ENCODE measurements at regions not wholly inside any gene's neighbourhood (a gene's known extent, or its start where the extent isn't known, plus 50 kb on each side); places are given as distances from the start of the nearest gene placed in this dataset.
"Not testable (repeated sequence)": the region's sequence is repeated elsewhere in the genome, so short reads cannot be mapped to it uniquely, and the experiment has no call there.

DNA sequence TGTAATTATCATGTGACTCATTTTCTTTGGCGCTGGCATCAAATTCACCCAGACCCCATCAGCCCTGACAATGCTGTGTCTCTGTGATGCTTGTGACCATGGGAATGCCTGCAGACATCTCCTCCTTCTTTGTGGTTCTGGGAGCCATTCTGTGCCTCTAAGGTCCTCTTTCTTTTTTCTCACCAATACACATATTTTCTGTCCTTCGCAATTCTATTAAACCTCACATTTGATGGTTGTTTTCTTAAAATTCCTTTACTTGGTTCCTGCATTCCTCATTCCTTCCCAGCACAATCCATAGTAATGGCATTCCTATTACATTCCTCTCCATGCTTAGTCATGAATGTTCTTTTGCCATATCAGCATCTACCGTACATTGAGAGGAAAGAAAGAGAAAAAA, 375.3 kb downstream of the PIK3C3 start:
- intact Hi-C loops (cut with DNase I; ENCODE audit: low total_unique reads), result no loop called here
- DNase-seq, result no peak
- no peak overlapping the region for H3K27ac ChIP-seq
- H3K4me3 ChIP-seq, result no peak overlapping the region
- H3K9me3 ChIP-seq, result no peaks in the 10 kb centered on the region
- no peaks in the 10 kb centered on the region for H3K27me3 ChIP-seq
- no peaks in the 10 kb centered on the region for H3K4me1 ChIP-seq
- no peak for TF ChIP-seq CTCF (IDR thresholded peaks at IDR 0.05)
- no peaks in the 10 kb centered on the region for H3K36me3 ChIP-seq

DNA sequence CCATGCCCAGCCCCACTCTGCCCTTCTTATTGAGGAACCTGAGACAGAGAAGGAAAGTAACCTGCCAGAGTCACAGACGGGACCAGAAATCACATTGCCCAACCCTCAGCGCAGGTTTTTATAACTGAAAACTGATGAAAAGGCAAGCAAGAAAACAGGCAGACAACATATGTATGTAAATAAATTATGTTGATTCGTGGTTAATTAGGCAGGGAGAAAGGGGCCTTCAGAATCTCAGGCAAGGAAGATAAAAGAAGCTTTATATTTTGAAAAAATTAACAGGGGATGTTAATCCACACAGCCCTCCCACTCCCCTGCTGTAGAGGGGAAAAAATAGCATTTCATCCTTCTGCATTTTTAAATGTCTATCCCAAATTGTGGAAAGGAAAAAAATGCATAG, 378.5 kb downstream of the PIK3C3 start:
- intact Hi-C loops (cut with DNase I; ENCODE audit: low total_unique reads), result no loop called here
- TF ChIP-seq CTCF (IDR thresholded peaks at IDR 0.05), result no peak
- Histone ChIP-seq H3K36me3 (no peaks in the 10 kb centered on the region), H3K27me3 (no peaks in the 10 kb centered on the region), H3K4me1 (no peaks in the 10 kb centered on the region), H3K27ac (no peak overlapping the region), H3K4me3 (no peak overlapping the region), H3K9me3 (no peaks in the 10 kb centered on the region)
- no peak for DNase-seq

- Histone ChIP-seq H3K36me3 (no peaks in the 10 kb centered on the region), H3K4me3 (no peak overlapping the region), H3K27me3 (no peaks in the 10 kb centered on the region), H3K4me1 (no peaks in the 10 kb centered on the region), H3K9me3 (no peaks in the 10 kb centered on the region), H3K27ac (no peak overlapping the region)
- no peak for DNase-seq
- intact Hi-C loops (cut with DNase I; ENCODE audit: low total_unique reads), result no loop called here
- no peak for TF ChIP-seq CTCF (IDR thresholded peaks at IDR 0.05)
These were observed 379.9 kb downstream of the PIK3C3 start for GRCh38 chr18:42334931-42335330.

- H3K9me3 ChIP-seq, result no peaks in the 10 kb centered on the region
- intact Hi-C loops (cut with DNase I; ENCODE audit: low total_unique reads), result no loop called here
These were observed 381.1 kb downstream of the PIK3C3 start for GRCh38 chr18:42336139-42336538.

DNA sequence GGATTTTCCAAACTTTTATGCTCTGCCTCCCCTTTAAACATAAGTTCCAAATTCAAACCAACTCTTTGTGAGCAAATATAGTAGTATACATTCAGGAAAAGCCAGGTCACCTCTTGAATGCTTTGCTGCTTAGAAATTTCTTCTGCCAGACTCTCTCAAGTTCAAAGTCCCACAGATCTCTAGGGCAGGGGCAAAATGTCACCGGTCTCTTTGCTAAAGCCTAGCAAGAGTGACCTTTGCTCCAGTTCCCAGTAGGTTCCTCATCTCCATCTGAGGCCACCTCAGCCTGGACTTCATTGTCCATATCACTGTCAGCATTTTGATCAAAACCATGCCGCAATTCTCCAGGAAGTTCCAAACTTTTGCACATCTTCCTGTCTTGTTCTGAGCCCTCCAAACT, 382.3 kb downstream of the PIK3C3 start:
- DNase-seq; H3K36me3 ChIP-seq; H3K4me3 ChIP-seq; H3K4me1 ChIP-seq; intact Hi-C loops (cut with DNase I; ENCODE audit: low total_unique reads); H3K27me3 ChIP-seq; H3K9me3 ChIP-seq; H3K27ac ChIP-seq: not testable (repeated sequence)

More at GRCh38 chr18:42336139-42336538, 381.1 kb downstream of the PIK3C3 start:
- TF ChIP-seq CTCF (IDR thresholded peaks at IDR 0.05), result no peak
- Histone ChIP-seq H3K4me3 (no peak overlapping the region), H3K36me3 (no peaks in the 10 kb centered on the region), H3K27ac (no peak overlapping the region), H3K4me1 (no peaks in the 10 kb centered on the region), H3K27me3 (no peaks in the 10 kb centered on the region)
- DNase-seq, result no peak

- no peak for DNase-seq
- TF ChIP-seq CTCF (IDR thresholded peaks at IDR 0.05), result no peak
- H3K4me1 ChIP-seq, result no peaks in the 10 kb centered on the region
- intact Hi-C loops (cut with DNase I; ENCODE audit: low total_unique reads), result no loop called here
- H3K27me3 ChIP-seq, result no peaks in the 10 kb centered on the region
- no peaks in the 10 kb centered on the region for H3K36me3 ChIP-seq
- H3K4me3 ChIP-seq, result no peak overlapping the region
- no peaks in the 10 kb centered on the region for H3K9me3 ChIP-seq
- no peak overlapping the region for H3K27ac ChIP-seq
These were observed 383.6 kb downstream of the PIK3C3 start for GRCh38 chr18:42338683-42339082.

Measured in tibial artery (tissue), 4 donors.